ENCODE measurements at regions not wholly inside any gene's neighbourhood (a gene's known extent, or its start where the extent isn't known, plus 50 kb on each side); places are given as distances from the start of the nearest gene placed in this dataset.

DNA sequence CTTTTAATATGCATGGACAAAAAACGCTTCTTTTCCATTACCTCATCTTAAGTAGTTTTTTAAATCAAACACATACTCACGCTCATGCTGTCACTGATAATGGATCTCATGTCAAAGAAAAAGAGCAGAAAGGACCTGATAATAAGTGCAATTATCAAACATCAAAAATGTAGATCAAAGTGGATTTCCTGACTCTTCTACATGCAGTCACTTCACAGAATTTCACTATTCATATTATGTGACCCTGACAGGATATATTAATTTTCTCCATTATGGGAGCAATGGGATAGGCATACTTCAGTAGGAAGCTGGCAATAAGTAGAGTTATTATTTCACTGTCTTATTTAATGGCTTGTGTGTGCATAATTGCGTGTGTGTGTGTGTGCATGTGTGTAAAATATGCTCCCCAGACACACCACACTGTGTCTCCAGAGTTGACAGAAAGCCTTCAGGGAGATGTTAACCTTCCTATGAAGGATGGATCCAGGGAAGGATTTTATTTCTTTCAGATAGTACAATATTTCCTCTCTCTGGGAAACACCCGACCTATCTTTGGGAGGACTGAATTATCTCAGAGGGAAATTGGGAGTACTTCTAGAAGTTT is 445.2 kb downstream of the SH2D1A start:
- TF ChIP-seq EZH2 (IDR thresholded peaks at IDR 0.05; ENCODE audit: low read depth, low read length, severe bottlenecking), result no peak
- TF ChIP-seq, protein P1, sequence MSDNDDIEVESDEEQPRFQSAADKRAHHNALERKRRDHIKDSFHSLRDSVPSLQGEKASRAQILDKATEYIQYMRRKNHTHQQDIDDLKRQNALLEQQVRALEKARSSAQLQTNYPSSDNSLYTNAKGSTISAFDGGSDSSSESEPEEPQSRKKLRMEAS (IDR thresholded peaks at IDR 0.05), result no peak
- TF ChIP-seq SIN3A (conservative IDR thresholded peaks at IDR 0.05 in 1 of 2, IDR thresholded peaks at IDR 0.05 in 1 of 2; ENCODE audit: low read depth in 1 of 2, low read length in 2 of 2), result no peak
- TF ChIP-seq, protein P2, sequence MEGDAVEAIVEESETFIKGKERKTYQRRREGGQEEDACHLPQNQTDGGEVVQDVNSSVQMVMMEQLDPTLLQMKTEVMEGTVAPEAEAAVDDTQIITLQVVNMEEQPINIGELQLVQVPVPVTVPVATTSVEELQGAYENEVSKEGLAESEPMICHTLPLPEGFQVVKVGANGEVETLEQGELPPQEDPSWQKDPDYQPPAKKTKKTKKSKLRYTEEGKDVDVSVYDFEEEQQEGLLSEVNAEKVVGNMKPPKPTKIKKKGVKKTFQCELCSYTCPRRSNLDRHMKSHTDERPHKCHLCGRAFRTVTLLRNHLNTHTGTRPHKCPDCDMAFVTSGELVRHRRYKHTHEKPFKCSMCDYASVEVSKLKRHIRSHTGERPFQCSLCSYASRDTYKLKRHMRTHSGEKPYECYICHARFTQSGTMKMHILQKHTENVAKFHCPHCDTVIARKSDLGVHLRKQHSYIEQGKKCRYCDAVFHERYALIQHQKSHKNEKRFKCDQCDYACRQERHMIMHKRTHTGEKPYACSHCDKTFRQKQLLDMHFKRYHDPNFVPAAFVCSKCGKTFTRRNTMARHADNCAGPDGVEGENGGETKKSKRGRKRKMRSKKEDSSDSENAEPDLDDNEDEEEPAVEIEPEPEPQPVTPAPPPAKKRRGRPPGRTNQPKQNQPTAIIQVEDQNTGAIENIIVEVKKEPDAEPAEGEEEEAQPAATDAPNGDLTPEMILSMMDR (IDR thresholded peaks at IDR 0.05; ENCODE audit: control extremely low read depth in 1 of 3, insufficient read depth in 1 of 3, low read depth in 1 of 3, low read length in 3 of 3), result no peak
- TF ChIP-seq, protein P3, sequence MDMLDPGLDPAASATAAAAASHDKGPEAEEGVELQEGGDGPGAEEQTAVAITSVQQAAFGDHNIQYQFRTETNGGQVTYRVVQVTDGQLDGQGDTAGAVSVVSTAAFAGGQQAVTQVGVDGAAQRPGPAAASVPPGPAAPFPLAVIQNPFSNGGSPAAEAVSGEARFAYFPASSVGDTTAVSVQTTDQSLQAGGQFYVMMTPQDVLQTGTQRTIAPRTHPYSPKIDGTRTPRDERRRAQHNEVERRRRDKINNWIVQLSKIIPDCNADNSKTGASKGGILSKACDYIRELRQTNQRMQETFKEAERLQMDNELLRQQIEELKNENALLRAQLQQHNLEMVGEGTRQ (IDR thresholded peaks at IDR 0.05; ENCODE audit: low read length), result no peak
- TF ChIP-seq FOSL1 (IDR thresholded peaks at IDR 0.05; ENCODE audit: insufficient read depth, low read depth, low read length), result no peak
- TF ChIP-seq CHD2 (IDR thresholded peaks at IDR 0.05; ENCODE audit: low read length), result no peak

All from H1 (cell line).